AG09319 (cell line): ENCODE measurements at regions not wholly inside any gene's neighbourhood (a gene's known extent, or its start where the extent isn't known, plus 50 kb on each side); places are given as distances from the start of the nearest gene placed in this dataset.
A peak's percentile ranks its signal among the peaks of the same experiment; 100 is the strongest.
"Not testable (repeated sequence)": the region's sequence is repeated elsewhere in the genome, so short reads cannot be mapped to it uniquely, and the experiment has no call there.

Experiments used
- DNase-seq: peaks from one replicate; pipeline ENCODE4 v3.0.0-alpha.2; 2010; ENCODE audit warnings: low read depth; ENCODE audit errors: extremely low read depth
- TF ChIP-seq, protein P1 (sequence below): IDR thresholded peaks from 2 replicates; pipeline ENCODE4 v1.5.1; 2011; ENCODE audit warnings: low read depth, mild to moderate bottlenecking, inconsistent platforms, low read length, moderate library complexity

DNA sequence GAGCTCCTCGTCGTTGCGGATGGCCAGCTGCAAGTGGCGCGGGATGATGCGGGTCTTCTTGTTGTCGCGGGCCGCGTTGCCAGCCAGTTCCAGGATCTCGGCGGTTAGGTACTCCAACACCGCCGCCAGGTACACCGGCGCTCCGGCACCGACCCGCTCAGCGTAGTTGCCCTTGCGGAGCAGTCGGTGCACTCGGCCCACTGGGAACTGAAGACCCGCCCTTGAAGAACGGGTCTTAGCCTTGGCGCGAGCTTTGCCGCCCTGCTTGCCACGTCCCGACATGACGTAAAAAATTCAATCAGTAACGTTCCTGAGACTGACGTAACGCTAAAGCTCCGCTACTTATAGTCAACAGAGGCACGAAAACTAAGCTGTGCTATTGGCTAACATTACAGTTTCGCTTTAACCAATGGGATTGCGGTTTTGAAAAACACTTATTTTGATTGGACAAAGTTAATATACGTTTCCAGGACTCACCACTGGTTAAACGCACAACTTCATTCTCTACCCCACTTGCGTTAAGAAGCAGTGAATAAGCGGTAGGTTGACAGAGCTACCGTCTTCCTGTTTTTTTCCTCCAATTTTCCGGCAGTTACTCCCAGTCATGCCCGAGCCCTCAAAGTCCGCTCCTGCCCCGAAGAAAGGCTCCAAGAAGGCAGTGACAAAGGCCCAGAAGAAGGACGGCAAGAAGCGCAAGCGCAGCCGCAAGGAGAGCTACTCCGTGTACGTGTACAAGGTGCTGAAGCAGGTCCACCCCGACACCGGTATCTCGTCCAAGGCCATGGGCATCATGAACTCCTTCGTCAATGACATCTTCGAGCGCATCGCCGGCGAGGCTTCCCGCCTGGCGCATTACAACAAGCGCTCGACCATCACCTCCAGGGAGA, 73.9 kb downstream of the OR2B2 start:
- DNase-seq: peak; percentile 98
- TF ChIP-seq, protein P1, sequence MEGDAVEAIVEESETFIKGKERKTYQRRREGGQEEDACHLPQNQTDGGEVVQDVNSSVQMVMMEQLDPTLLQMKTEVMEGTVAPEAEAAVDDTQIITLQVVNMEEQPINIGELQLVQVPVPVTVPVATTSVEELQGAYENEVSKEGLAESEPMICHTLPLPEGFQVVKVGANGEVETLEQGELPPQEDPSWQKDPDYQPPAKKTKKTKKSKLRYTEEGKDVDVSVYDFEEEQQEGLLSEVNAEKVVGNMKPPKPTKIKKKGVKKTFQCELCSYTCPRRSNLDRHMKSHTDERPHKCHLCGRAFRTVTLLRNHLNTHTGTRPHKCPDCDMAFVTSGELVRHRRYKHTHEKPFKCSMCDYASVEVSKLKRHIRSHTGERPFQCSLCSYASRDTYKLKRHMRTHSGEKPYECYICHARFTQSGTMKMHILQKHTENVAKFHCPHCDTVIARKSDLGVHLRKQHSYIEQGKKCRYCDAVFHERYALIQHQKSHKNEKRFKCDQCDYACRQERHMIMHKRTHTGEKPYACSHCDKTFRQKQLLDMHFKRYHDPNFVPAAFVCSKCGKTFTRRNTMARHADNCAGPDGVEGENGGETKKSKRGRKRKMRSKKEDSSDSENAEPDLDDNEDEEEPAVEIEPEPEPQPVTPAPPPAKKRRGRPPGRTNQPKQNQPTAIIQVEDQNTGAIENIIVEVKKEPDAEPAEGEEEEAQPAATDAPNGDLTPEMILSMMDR: no peak

- DNase-seq: no peak
These were observed 74.6 kb downstream of the OR2B2 start for GRCh38 chr6:27837625-27838057.

DNA sequence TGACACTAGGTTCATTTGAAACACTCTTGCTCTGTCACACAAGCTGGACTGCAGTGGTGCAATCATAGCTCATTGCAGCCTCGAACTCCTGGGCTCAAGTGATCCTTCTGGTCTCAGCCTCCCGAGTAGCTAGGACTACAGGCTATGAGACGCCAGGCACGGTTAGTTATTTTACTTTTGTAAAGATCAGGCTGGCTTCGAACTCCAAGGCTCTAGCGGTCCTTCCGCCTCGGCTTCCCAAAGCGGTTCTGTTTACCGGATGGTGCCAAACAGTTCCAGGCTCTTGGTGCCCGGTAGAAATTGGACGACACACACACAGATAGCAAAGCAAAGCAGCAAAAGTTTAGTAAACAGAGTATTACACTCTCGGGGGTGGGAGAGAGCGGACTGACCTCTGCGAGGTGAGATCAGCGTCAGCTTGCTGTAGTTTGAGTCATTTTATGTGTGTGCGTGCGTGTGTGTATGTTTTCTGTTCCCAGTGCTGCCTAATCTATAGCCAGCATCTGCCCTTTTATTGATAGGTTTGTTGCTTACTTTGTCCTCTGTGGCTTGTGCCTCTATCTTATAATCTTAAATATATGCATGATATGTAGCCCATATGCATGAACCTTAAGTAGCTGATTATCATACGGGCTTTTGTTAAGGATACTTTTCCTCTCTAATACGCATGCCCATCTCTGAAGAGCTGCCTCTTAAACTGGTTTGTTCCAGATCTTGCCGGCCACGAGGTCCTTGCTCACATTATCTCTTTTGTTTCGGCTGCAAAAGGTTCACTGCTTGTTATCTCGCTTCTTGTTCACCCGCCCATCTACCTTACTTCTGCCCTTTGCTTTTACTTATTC, 75.2 kb downstream of the OR2B2 start:
- no peak for DNase-seq
- TF ChIP-seq, protein P1: no peak

More at GRCh38 chr6:27837625-27838057, 74.6 kb downstream of the OR2B2 start:
- TF ChIP-seq, protein P1: no peak

DNA sequence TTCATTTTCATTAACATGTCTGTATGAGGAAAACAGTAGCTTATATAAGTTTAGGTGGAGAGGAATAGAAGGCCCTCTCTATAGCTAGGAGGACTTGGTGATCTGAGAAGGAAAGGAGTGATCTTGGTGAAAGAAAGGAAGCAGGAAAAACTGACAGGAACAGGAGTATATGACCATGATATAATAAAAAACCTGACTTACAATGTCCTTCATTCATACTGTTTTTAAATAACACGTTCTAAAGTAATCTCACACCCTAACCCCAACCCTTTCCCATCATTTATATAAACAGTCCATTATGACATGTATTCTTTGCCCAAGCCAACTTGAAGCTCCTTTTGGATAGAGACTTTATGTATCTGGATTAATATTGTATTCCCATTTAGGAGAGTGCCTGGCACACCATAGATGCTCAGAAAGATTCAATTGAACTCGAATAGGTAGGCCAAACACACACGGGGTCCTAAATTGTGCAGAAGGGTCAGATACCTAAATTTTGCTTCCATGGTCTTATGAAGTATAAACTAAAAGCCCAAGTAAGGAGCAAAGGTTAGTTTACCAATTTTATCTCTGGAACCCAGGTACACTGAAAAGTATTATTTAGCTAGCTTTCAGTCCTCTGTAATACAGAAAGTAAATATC, 75.9 kb downstream of the OR2B2 start:
- TF ChIP-seq, protein P1: no peak
- DNase-seq: no peak

- TF ChIP-seq, protein P1: no peak
- no peak for DNase-seq
These were observed 77.2 kb downstream of the OR2B2 start for GRCh38 chr6:27834879-27835549.

GRCh38 chr6:27834384-27834783, 77.8 kb downstream of the OR2B2 start:
- DNase-seq: no peak
- TF ChIP-seq, protein P1: no peak

DNA sequence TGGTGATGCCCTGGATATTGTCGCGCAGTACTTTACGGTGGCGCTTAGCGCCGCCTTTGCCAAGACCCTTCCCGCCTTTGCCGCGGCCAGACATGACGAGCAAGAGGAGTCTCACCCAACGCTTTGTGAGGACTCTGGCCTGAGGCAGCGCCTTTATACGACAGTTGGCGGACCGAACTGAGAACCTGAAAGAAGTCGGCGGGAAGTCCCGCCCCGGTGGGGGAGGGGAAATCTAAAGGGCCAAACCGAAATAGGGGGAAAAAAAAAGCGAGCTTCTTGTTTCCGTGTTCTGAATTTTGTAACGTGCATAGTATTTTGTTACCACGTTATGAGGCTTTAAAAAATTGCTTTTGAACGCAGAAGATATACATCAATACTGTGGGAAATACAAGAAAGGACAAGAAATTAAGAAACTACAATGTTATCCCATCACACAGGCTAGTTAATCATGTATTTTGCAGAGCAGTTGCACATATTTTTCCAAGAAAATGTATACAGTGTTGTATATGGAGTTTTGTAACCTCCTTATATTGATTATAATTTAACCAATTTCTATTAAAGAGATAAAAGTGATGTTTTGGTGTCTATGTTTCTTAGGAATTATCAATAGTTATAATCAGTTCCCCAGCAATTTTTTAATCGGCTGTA, 80.6 kb downstream of the OR2B2 start:
- not testable (repeated sequence) for DNase-seq

- not testable (repeated sequence) for DNase-seq
These were observed 81.4 kb downstream of the OR2B2 start for GRCh38 chr6:27830600-27831433.
